H1 (cell line): ENCODE measurements at regions not wholly inside any gene's neighbourhood (a gene's known extent, or its start where the extent isn't known, plus 50 kb on each side); places are given as distances from the start of the nearest gene placed in this dataset.

Source experiments
- CEBPB ChIP-seq: IDR thresholded peaks from 2 replicates; pipeline ENCODE4 v1.6.1; 2012; ENCODE audit warnings: low read depth, low read length
- E2F6 ChIP-seq: IDR thresholded peaks from 2 replicates; pipeline ENCODE4 v1.6.1; 2012; ENCODE audit warnings: inconsistent platforms
- PHF8 ChIP-seq: fragments of 200-600 bp; sonication (generic); conservative IDR thresholded peaks from 2 replicates; pipeline ENCODE4 v1.7.1; 2012; ENCODE audit warnings: low read depth, mild to moderate bottlenecking, inconsistent platforms, low read length, moderate library complexity
- POLR2A ChIP-seq, 2 experiments: IDR thresholded peaks; 1 replicate in 1 of 2; 2 replicates in 1 of 2; pipeline ENCODE4 v1.6.1; 2011; ENCODE audit warnings: low read depth in 2 of 2, low read length in 2 of 2, mild to moderate bottlenecking in 2 of 2; ENCODE audit errors: control extremely low read depth in 1 of 2
- SAP30 ChIP-seq: fragments of 300-600 bp; sonication (generic); IDR thresholded peaks from 2 replicates; pipeline ENCODE4 v1.7.1; 2012; ENCODE audit warnings: low read length, moderate library complexity, mild to moderate bottlenecking, inconsistent platforms; ENCODE audit not compliant: insufficient read depth, insufficient replicate concordance

DNA sequence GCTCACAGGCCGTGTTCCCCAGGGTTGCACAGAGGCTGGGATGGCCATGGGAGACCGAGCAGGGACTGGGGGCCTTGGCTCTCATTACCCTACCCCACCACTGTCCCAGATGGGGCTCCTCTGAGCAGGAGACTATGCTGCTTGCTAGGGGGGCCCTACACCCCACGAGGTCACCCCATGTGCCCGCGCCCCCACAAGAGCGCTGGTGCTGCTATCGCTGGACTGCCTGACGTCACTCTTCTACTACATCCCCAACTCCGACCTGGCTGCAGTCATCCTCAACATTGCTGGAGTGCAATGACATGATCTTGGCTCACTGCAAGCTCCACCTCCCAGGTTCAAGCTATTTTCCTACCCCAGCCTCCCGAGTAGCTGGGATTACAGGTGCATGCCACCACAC is 307.7 kb downstream of the ARRDC4 start (continued):
- TF ChIP-seq E2F6 (no peak), SAP30 (no peak), CEBPB (no peak), POLR2A (IDR thresholded peaks at IDR 0.05; ENCODE audit: control extremely low read depth in 1 of 2, low read depth in 2 of 2, low read length in 2 of 2) (no peak), PHF8 (no peak)
